Stimulated activated CD8-positive, alpha-beta memory T cell treated with anti-CD3 and anti-CD28 coated beads, Interleukin-7, amount 100 ng/mL, for 4 hours (primary cell): ENCODE measurements at regions not wholly inside any gene's neighbourhood (a gene's known extent, or its start where the extent isn't known, plus 50 kb on each side); places are given as distances from the start of the nearest gene placed in this dataset.
"Not testable (repeated sequence)": the region's sequence is repeated elsewhere in the genome, so short reads cannot be mapped to it uniquely, and the experiment has no call there.

Experiments used
- DNase-seq, 2 donors: peaks; one replicate each; pipeline ENCODE4 v3.0.0-alpha.2; 2020; ENCODE audit warnings: low read depth in 2 of 2

GRCh38 chr5:107005161-107005560 lies 665.6 kb downstream of the EFNA5 start:
- DNase-seq = no peak

GRCh38 chr5:107002115-107002514 lies 668.6 kb downstream of the EFNA5 start:
- DNase-seq = no peak

GRCh38 chr5:106999506-106999905 lies 671.2 kb downstream of the EFNA5 start:
- not testable (repeated sequence) for DNase-seq

- DNase-seq = no peak
These were observed 684.7 kb downstream of the EFNA5 start for GRCh38 chr5:106986006-106986405.

- no peak for DNase-seq
These were observed 685.6 kb downstream of the EFNA5 start for GRCh38 chr5:106985174-106985573.

- not testable (repeated sequence) for DNase-seq
These were observed 691.6 kb downstream of the EFNA5 start for GRCh38 chr5:106979178-106979577.

GRCh38 chr5:106978582-106979165 lies 692.1 kb downstream of the EFNA5 start:
- not testable (repeated sequence) for DNase-seq

- no peak for DNase-seq
These were observed 694.4 kb downstream of the EFNA5 start for GRCh38 chr5:106976363-106976762.

- DNase-seq = no peak
These were observed 696.5 kb downstream of the EFNA5 start for GRCh38 chr5:106974272-106974671.

- DNase-seq = no peak
These were observed 703.9 kb downstream of the EFNA5 start for GRCh38 chr5:106966686-106967315.

- DNase-seq = no peak
These were observed 706.6 kb downstream of the EFNA5 start for GRCh38 chr5:106964132-106964531.

GRCh38 chr5:106963630-106964029 lies 707.1 kb downstream of the EFNA5 start:
- DNase-seq = no peak

GRCh38 chr5:106962464-106963230 lies 708.1 kb downstream of the EFNA5 start:
- DNase-seq = no peak

GRCh38 chr5:106959387-106959786 lies 711.4 kb downstream of the EFNA5 start:
- DNase-seq = no peak

GRCh38 chr5:106957336-106957735 lies 713.4 kb downstream of the EFNA5 start:
- DNase-seq = no peak

- no peak for DNase-seq
These were observed 713.9 kb downstream of the EFNA5 start for GRCh38 chr5:106956886-106957285.

GRCh38 chr5:106956187-106956586 lies 714.5 kb downstream of the EFNA5 start:
- DNase-seq = no peak

GRCh38 chr5:106940986-106941385 lies 729.8 kb downstream of the EFNA5 start:
- DNase-seq = no peak

- no peak for DNase-seq
These were observed 730.4 kb downstream of the EFNA5 start for GRCh38 chr5:106940301-106940846.

GRCh38 chr5:106923409-106923808 lies 747.3 kb downstream of the EFNA5 start:
- DNase-seq = no peak

- DNase-seq = no peak
These were observed 749.2 kb downstream of the EFNA5 start for GRCh38 chr5:106921567-106921966.

GRCh38 chr5:106910486-106910885 lies 760.3 kb downstream of the EFNA5 start:
- DNase-seq = no peak

- DNase-seq = no peak
These were observed 761.0 kb downstream of the EFNA5 start for GRCh38 chr5:106909716-106910115.
